NB4 (cell line): ENCODE measurements at regions not wholly inside any gene's neighbourhood (a gene's known extent, or its start where the extent isn't known, plus 50 kb on each side); places are given as distances from the start of the nearest gene placed in this dataset.
"Not testable (repeated sequence)": the region's sequence is repeated elsewhere in the genome, so short reads cannot be mapped to it uniquely, and the experiment has no call there.

Experiments used
- DNase-seq: peaks from one replicate; pipeline ENCODE4 v3.0.0; 2010; ENCODE audit warnings: low read depth
- H3K4me3 ChIP-seq: one replicate; pipeline ENCODE4 v1.5.1; 2011; ENCODE audit warnings: mild to moderate bottlenecking, low read depth, low read length, moderate library complexity
- MAX ChIP-seq: IDR thresholded peaks from 2 replicates; pipeline ENCODE4 v1.6.1; 2011; ENCODE audit warnings: low read depth, low read length
- MYC ChIP-seq: IDR thresholded peaks from 2 replicates; pipeline ENCODE4 v1.6.1; 2011; ENCODE audit warnings: low read depth, low read length
- POLR2A ChIP-seq: IDR thresholded peaks from 2 replicates; pipeline ENCODE4 v1.6.1; 2011; ENCODE audit warnings: mild to moderate bottlenecking; ENCODE audit not compliant: insufficient read length; ENCODE audit errors: extremely low read depth
- TF ChIP-seq, protein P1 (sequence below): IDR thresholded peaks from one replicate; pipeline ENCODE4 v1.5.1; 2012; ENCODE audit warnings: low read depth, low read length

GRCh38 chr4:145260091-145260490, 79.7 kb upstream of the OTUD4 start:
- no peak for DNase-seq
- no peak for TF ChIP-seq MYC
- TF ChIP-seq MAX, result no peak
- TF ChIP-seq, protein P1, sequence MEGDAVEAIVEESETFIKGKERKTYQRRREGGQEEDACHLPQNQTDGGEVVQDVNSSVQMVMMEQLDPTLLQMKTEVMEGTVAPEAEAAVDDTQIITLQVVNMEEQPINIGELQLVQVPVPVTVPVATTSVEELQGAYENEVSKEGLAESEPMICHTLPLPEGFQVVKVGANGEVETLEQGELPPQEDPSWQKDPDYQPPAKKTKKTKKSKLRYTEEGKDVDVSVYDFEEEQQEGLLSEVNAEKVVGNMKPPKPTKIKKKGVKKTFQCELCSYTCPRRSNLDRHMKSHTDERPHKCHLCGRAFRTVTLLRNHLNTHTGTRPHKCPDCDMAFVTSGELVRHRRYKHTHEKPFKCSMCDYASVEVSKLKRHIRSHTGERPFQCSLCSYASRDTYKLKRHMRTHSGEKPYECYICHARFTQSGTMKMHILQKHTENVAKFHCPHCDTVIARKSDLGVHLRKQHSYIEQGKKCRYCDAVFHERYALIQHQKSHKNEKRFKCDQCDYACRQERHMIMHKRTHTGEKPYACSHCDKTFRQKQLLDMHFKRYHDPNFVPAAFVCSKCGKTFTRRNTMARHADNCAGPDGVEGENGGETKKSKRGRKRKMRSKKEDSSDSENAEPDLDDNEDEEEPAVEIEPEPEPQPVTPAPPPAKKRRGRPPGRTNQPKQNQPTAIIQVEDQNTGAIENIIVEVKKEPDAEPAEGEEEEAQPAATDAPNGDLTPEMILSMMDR, result no peak
- no peak for TF ChIP-seq POLR2A

DNA sequence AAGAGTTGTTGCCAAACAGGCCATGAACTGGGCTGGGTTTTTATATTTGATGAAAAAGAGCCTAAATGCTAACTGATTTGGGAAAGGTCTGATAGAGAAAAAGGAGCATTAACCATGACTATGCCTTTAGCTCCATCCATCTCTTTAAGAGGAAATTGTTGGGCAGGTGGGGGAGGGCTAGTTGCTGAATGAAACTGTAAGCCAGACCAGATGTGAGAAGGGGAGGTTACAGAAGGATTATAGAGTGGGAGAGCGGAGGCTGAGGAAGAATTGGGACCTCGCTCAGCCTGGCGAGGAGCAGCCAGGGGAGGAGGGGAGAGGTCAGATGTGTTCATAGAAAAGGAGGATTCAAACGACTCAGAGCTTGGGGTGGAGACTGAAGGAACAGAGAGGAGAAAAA, 74.9 kb upstream of the OTUD4 start:
- not testable (repeated sequence) for DNase-seq

More at GRCh38 chr4:145260091-145260490, 79.7 kb upstream of the OTUD4 start:
- H3K4me3 ChIP-seq, result no peak overlapping the region

GRCh38 chr4:145252190-145252589, 71.8 kb upstream of the OTUD4 start:
- DNase-seq, result no peak
- TF ChIP-seq, protein P1, result no peak
- TF ChIP-seq MAX (no peak), POLR2A (no peak), MYC (no peak)

More for the DNA sequence above, 74.9 kb upstream of the OTUD4 start:
- not testable (repeated sequence) for H3K4me3 ChIP-seq

DNA sequence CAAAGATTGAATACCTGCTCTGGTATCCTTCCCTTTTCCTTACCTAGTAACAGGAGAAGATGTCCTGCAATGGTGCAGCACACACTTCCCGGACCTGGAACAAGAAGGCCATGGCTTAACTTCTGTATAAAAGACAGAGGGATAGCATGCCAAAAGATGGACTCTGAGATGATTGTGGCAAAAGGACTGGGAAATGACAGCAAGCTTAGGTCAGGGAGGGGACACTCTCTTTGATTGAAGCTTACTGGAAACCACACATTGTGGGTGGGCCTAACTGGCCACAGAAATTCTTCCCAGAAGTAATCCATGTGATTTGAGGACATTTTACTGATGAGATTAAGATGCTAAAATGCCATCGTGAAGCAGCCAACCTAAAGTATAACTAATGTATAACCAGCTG, 71.0 kb upstream of the OTUD4 start:
- no peak overlapping the region for H3K4me3 ChIP-seq
- TF ChIP-seq MAX (no peak), POLR2A (no peak), MYC (no peak)
- TF ChIP-seq, protein P1, result no peak

More at GRCh38 chr4:145252190-145252589, 71.8 kb upstream of the OTUD4 start:
- H3K4me3 ChIP-seq, result no peak overlapping the region

DNA sequence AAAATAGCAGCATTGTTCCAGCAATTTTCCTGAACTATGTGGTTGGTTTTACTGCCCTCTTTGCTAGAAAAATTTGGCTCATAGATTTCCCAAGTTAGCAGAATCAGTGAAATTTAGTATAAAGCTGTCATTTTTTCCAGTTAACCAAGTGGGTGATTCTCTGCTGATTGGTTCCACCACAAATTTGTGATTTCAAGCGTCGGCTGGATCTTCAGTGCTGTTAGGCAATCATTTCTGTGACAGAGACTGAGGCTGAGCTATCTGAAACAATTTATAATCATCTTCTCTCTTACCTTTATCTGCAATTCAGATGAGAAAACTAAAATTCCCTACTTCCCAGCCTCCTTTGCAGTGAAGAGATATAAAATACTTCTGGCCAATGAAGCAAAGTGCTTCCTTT, 68.6 kb upstream of the OTUD4 start:
- no peak overlapping the region for H3K4me3 ChIP-seq
- TF ChIP-seq MAX, result no peak
- no peak for TF ChIP-seq MYC
- TF ChIP-seq POLR2A, result no peak
- TF ChIP-seq, protein P1, result no peak
- DNase-seq, result no peak

More for the DNA sequence above, 71.0 kb upstream of the OTUD4 start:
- no peak for DNase-seq

- no peak for TF ChIP-seq POLR2A
- TF ChIP-seq, protein P1, result no peak
- TF ChIP-seq MYC, result no peak
- no peak for TF ChIP-seq MAX
- H3K4me3 ChIP-seq, result no peak overlapping the region
- no peak for DNase-seq
These were observed 68.1 kb upstream of the OTUD4 start for GRCh38 chr4:145248502-145248901.
